Cardiac septum (tissue), 1 donor: ENCODE measurements at regions not wholly inside any gene's neighbourhood (a gene's known extent, or its start where the extent isn't known, plus 50 kb on each side); places are given as distances from the start of the nearest gene placed in this dataset.

Experiments
- DNase-seq: peaks from one replicate; pipeline ENCODE4 v3.0.0-alpha.2; 2020; ENCODE audit warnings: low spot score
- intact Hi-C: fragments of 100-400 bp; cut with DNase I; formaldehyde crosslinking; loops from one replicate; pipeline ENCODE4 v1.14.0; 2022
- donor health status: DM: no; HTN: no; CAD: no.

DNA sequence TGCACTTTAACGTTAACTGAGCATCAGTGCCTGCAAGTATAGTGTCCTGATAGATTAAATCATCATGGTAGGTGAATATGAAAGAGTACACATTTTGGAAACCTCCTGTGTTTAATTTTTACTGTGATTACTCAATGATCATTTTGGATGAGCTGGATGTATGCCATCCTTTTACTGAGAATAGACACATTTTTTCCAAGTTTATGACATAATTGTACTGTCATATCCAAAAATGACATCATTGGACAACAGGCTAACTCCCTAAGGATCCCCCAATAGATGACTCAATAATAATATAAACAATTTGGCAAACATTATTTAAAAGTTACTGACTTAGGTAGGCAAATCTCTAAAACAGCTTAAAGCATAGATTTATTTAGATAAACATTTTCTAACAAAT is 410.8 kb upstream of the REG3G start:
- no peak for DNase-seq
- intact Hi-C loops: no loop called here

DNA sequence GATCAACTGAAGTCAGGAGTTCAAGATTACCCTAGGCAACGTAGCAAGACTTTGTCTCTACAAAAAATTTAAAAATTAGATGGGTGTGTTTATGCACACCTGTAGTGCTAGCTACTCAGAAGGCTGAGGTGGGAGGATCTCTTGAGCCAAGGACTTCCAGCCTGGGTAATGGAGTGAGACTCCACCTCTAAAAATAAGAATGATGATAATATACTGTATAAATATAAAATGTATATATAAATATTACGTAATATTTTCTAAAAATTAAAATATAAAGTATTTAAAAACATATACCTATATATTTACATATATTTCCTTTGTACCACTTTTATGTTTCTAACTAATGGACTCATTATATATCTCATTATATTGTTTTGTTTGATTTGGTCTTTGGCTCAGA is 409.5 kb upstream of the REG3G start:
- no peak for DNase-seq

GRCh38 chr2:78634425-78634824 is 391.1 kb upstream of the REG3G start:
- no peak for DNase-seq
- intact Hi-C loops: no loop called here

More for the DNA sequence above, 409.5 kb upstream of the REG3G start:
- intact Hi-C loops: no loop called here

- intact Hi-C loops: no loop called here
- DNase-seq: no peak
Observed at GRCh38 chr2:78644854-78645253, 380.6 kb upstream of the REG3G start.

GRCh38 chr2:78646533-78647364 is 378.8 kb upstream of the REG3G start:
- DNase-seq: no peak
- intact Hi-C loops: no loop called here

GRCh38 chr2:78648558-78648957 is 376.9 kb upstream of the REG3G start:
- intact Hi-C loops: no loop called here
- DNase-seq: no peak

GRCh38 chr2:78654941-78655340 is 370.6 kb upstream of the REG3G start:
- intact Hi-C loops: no loop called here
- no peak for DNase-seq

- no peak for DNase-seq
- intact Hi-C loops: no loop called here
Observed at GRCh38 chr2:78676921-78677696, 348.4 kb upstream of the REG3G start.

GRCh38 chr2:78677774-78678173 is 347.7 kb upstream of the REG3G start:
- intact Hi-C loops: no loop called here
- DNase-seq: no peak

GRCh38 chr2:78681386-78681785 is 344.1 kb upstream of the REG3G start:
- no peak for DNase-seq
- intact Hi-C loops: no loop called here

- intact Hi-C loops: no loop called here
- no peak for DNase-seq
Observed at GRCh38 chr2:78682781-78683180, 342.7 kb upstream of the REG3G start.

- intact Hi-C loops: no loop called here
- DNase-seq: no peak
Observed at GRCh38 chr2:78686625-78687153, 338.8 kb upstream of the REG3G start.

DNA sequence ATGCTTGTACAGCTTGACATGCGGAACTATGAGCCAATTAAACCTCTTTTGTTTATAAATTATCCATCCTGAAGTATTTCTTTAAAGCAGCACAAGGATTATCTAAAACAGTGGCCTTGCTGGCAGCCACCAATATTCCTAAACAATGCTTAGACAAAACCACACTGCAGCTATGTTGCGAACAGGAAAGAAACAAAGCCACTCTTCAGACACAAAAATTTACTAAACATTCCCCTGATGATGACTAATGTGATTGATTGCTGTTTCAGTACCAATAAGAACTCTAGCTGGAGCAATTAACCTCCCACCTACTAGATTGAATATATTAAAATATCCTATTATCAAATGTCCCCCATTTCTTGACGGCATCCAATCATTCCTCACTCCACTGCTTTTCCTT is 325.8 kb upstream of the REG3G start:
- DNase-seq: no peak

DNA sequence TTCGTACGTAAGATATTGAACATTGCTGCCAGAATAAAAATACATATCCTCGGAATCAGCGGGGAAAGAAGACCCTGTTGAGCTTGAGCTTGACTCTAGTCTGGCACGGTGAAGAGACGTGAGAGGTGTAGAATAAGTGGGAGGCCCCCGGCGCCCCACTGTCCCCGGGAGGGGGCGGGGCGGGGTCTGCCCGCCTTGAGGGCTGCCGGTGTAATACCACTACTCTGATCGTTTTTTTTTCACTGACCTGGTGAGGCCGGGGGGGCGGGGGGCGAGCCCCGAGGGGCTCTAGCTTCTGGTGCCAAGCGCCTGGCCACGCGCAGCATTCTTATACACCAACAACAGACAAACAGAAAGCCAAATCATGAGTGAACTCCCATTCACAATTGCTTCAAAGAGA is 324.0 kb upstream of the REG3G start:
- DNase-seq: no peak

More for the DNA sequence above, 325.8 kb upstream of the REG3G start:
- intact Hi-C loops: no loop called here

GRCh38 chr2:78707776-78708386 is 317.6 kb upstream of the REG3G start:
- DNase-seq: no peak
- intact Hi-C loops: no loop called here

More for the DNA sequence above, 324.0 kb upstream of the REG3G start:
- intact Hi-C loops: no loop called here

GRCh38 chr2:78710632-78711375 is 314.7 kb upstream of the REG3G start:
- intact Hi-C loops: no loop called here

GRCh38 chr2:78715293-78715692 is 310.2 kb upstream of the REG3G start:
- intact Hi-C loops: no loop called here
- DNase-seq: no peak

More at GRCh38 chr2:78710632-78711375, 314.7 kb upstream of the REG3G start:
- no peak for DNase-seq

DNA sequence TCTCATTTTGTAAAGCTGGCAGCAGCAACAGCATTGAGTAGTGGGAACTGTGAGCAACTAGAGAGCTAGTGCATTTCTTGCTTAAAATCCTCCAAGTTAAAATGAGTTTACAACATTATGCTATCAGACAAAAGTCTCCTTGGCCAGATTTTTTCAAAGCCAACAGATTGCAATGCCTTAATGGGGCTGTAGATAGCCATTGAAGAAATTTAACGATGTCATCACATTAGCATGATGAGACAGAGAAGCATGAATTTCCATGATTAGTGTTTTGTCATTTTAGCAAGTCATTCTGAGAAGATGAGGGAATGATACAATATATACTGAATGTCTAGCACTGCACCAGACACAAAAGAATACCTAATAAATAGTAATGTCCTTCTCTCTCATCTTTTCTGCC is 307.5 kb upstream of the REG3G start:
- DNase-seq: no peak
- intact Hi-C loops: no loop called here

GRCh38 chr2:78718473-78718872 is 307.0 kb upstream of the REG3G start:
- DNase-seq: no peak
- intact Hi-C loops: no loop called here
